ENCODE measurements at regions not wholly inside any gene's neighbourhood (a gene's known extent, or its start where the extent isn't known, plus 50 kb on each side); places are given as distances from the start of the nearest gene placed in this dataset.

- DNase-seq: no peak
Measured at GRCh38 chr1:190540366-190540765, 62.7 kb upstream of the BRINP3 start.

- DNase-seq: no peak
Measured at GRCh38 chr1:190551638-190552037, 74.0 kb upstream of the BRINP3 start.

- no peak for DNase-seq
Measured at GRCh38 chr1:190560161-190560681, 82.6 kb upstream of the BRINP3 start.

GRCh38 chr1:190563230-190563629 lies 85.6 kb upstream of the BRINP3 start:
- DNase-seq: no peak

- DNase-seq: no peak
Measured at GRCh38 chr1:190564117-190564516, 86.5 kb upstream of the BRINP3 start.

- no peak for DNase-seq
Measured at GRCh38 chr1:190578017-190578416, 100.4 kb upstream of the BRINP3 start.

- no peak for DNase-seq
Measured at GRCh38 chr1:190578526-190578925, 100.9 kb upstream of the BRINP3 start.

- DNase-seq: no peak
Measured at GRCh38 chr1:190579552-190580193, 102.0 kb upstream of the BRINP3 start.

- DNase-seq: no peak
Measured at GRCh38 chr1:190583862-190584261, 106.2 kb upstream of the BRINP3 start.

- DNase-seq: no peak
Measured at GRCh38 chr1:190588424-190588823, 110.8 kb upstream of the BRINP3 start.

GRCh38 chr1:190595438-190595837 lies 117.8 kb upstream of the BRINP3 start:
- no peak for DNase-seq

GRCh38 chr1:190597294-190597693 lies 119.6 kb upstream of the BRINP3 start:
- no peak for DNase-seq

- DNase-seq: no peak
Measured at GRCh38 chr1:190599670-190600069, 122.0 kb upstream of the BRINP3 start.

- no peak for DNase-seq
Measured at GRCh38 chr1:190602325-190602724, 124.7 kb upstream of the BRINP3 start.

GRCh38 chr1:190608282-190608681 lies 130.6 kb upstream of the BRINP3 start:
- DNase-seq: no peak

- no peak for DNase-seq
Measured at GRCh38 chr1:190615818-190616217, 138.2 kb upstream of the BRINP3 start.

GRCh38 chr1:190616235-190616634 lies 138.6 kb upstream of the BRINP3 start:
- DNase-seq: no peak

- no peak for DNase-seq
Measured at GRCh38 chr1:190619724-190620123, 142.1 kb upstream of the BRINP3 start.

GRCh38 chr1:190633488-190633887 lies 155.8 kb upstream of the BRINP3 start:
- no peak for DNase-seq

- no peak for DNase-seq
Measured at GRCh38 chr1:190634134-190634533, 156.5 kb upstream of the BRINP3 start.

GRCh38 chr1:190649553-190649952 lies 171.9 kb upstream of the BRINP3 start:
- DNase-seq: no peak

GRCh38 chr1:190658907-190659306 lies 181.2 kb upstream of the BRINP3 start:
- DNase-seq: no peak

GRCh38 chr1:190663962-190664361 lies 186.3 kb upstream of the BRINP3 start:
- no peak for DNase-seq

GRCh38 chr1:190665045-190665444 lies 187.4 kb upstream of the BRINP3 start:
- DNase-seq: no peak

GRCh38 chr1:190667914-190668313 lies 190.2 kb upstream of the BRINP3 start:
- DNase-seq: no peak

Measured in amniotic stem cell (primary cell).